ENCODE measurements at regions not wholly inside any gene's neighbourhood (a gene's known extent, or its start where the extent isn't known, plus 50 kb on each side); places are given as distances from the start of the nearest gene placed in this dataset.

GRCh38 chr16:82317411-82318167, 147.6 kb upstream of the MPHOSPH6 start:
- H2BK5ac ChIP-seq (ENCODE audit: low read depth, low read length): no peak overlapping the region
- FAIRE-seq: no peak
- H4K5ac ChIP-seq (ENCODE audit: insufficient read length, low read depth, low read length): no peak overlapping the region
- no peak overlapping the region for H4K91ac ChIP-seq (replicated peaks; ENCODE audit: insufficient read length, low read length)
- no peaks in the 10 kb centered on the region for H3K23me2 ChIP-seq (ENCODE audit: low read depth, low read length)
- no peaks in the 10 kb centered on the region for H3K27me3 ChIP-seq (replicated peaks in 1 of 4; ENCODE audit: control insufficient read depth in 3 of 4, extremely low read depth in 1 of 4, insufficient read depth in 3 of 4, low read length in 3 of 4)
- no peaks in the 10 kb centered on the region for H3K79me2 ChIP-seq (ENCODE audit: control insufficient read depth in 1 of 2, insufficient read depth in 2 of 2, low read length in 2 of 2)
- no peaks in the 10 kb centered on the region for H3K9me3 ChIP-seq (ENCODE audit: insufficient read depth in 2 of 2, low read depth in 1 of 2, low read length in 1 of 2)
- H2BK20ac ChIP-seq (ENCODE audit: low read length): no peak overlapping the region
- no peak overlapping the region for H3K4ac ChIP-seq (replicated peaks; ENCODE audit: insufficient read length, low read depth, low read length)
- no peak overlapping the region for H2BK12ac ChIP-seq (ENCODE audit: low read depth, low read length)
- no peak overlapping the region for H4K8ac ChIP-seq (ENCODE audit: extremely low read depth, insufficient read depth, low read length)
- H3K56ac ChIP-seq (replicated peaks; ENCODE audit: insufficient read length, low read depth, low read length): no peak overlapping the region
- no peak overlapping the region for H2BK15ac ChIP-seq (ENCODE audit: low read length)
- no peak overlapping the region for H3K4me2 ChIP-seq (ENCODE audit: insufficient read depth in 1 of 2, low read depth in 2 of 2, low read length in 2 of 2)
- H4K20me1 ChIP-seq (replicated peaks in 1 of 2; ENCODE audit: control insufficient read depth in 1 of 2, insufficient read depth in 2 of 2, low read length in 2 of 2): no peaks in the 10 kb centered on the region
- H3K18ac ChIP-seq (ENCODE audit: extremely low read depth, low read length): no peak overlapping the region
- ChIA-PET CTCF (ENCODE audit: partially characterized antibody) (interaction anchor here (0.9 to 1.1 kb wide), 2 partner anchors 26 to 1083 kb away, joined by 3 read pairs; no protein-coding TSS in a partner anchor), POLR2A (ENCODE audit: partially characterized antibody) (no interaction called here)
- no peak overlapping the region for H3K27ac ChIP-seq (ENCODE audit: low read depth, low read length)
- H3K4me3 ChIP-seq (ENCODE audit: extremely low read depth in 1 of 4, insufficient read depth in 2 of 4, low read depth in 3 of 4, low read length in 4 of 4): no peak overlapping the region
- H3K4me1 ChIP-seq (replicated peaks in 1 of 4; ENCODE audit: control insufficient read depth in 3 of 4, insufficient read depth in 4 of 4, low read length in 3 of 4): no peaks in the 10 kb centered on the region
- no peak overlapping the region for H2BK120ac ChIP-seq (replicated peaks; ENCODE audit: low read depth, low read length)
- H3K9ac ChIP-seq (replicated peaks in 1 of 4; ENCODE audit: extremely low read depth in 1 of 4, low read depth in 3 of 4, low read length in 3 of 4): no peak overlapping the region
- 88% methylated on average over 7 of the region's 7 CpGs; no CpG with 5 or more reads in 1 of the 2 experiments for WGBS, 2 experiments (ENCODE audit: extremely low coverage in 1 of 2, insufficient coverage in 1 of 2, insufficient read length in 1 of 2, insufficient replicate concordance in 2 of 2, low coverage in 1 of 2, low lambda C conversion rate in 2 of 2, missing lambda C conversion rate in 1 of 2)
- H3K23ac ChIP-seq (ENCODE audit: insufficient read length): no peak overlapping the region
- H3K14ac ChIP-seq (ENCODE audit: insufficient read length): no peak overlapping the region
- DNase-seq (ENCODE audit: low read depth in 1 of 2, low spot score in 2 of 2): no peak
- no peak overlapping the region for H2AK5ac ChIP-seq (ENCODE audit: low read depth, low read length)
- H2AFZ ChIP-seq (ENCODE audit: low read length): no peak overlapping the region
- H3K36me3 ChIP-seq (ENCODE audit: control insufficient read depth in 2 of 4, insufficient read depth in 4 of 4, low read length in 3 of 4): no peaks in the 10 kb centered on the region
- TF ChIP-seq TEAD4 (IDR thresholded peaks at IDR 0.05; ENCODE audit: low read depth, low read length) (peak; percentile 35; the same call in 1 of the 2 replicates), SIRT6 (IDR thresholded peaks at IDR 0.05; ENCODE audit: low read length) (no peak)
- no peaks in the 10 kb centered on the region for H3K79me1 ChIP-seq (ENCODE audit: low read depth, low read length)

Data from H1 (cell line).